Gastrocnemius medialis (tissue), 4 donors: ENCODE measurements at regions not wholly inside any gene's neighbourhood (a gene's known extent, or its start where the extent isn't known, plus 50 kb on each side); places are given as distances from the start of the nearest gene placed in this dataset.

Source experiments
- CTCF ChIP-seq, 5 experiments: fragments of 450-650 bp in 3 of 5; fragments of 200-600 bp in 2 of 5; sonication (generic) in 2 of 5; IDR thresholded peaks in 4 of 5; conservative IDR thresholded peaks in 1 of 5; 1 replicate in 4 of 5; 2 replicates in 1 of 5; pipeline ENCODE4 v1.5.1; 2016 to 2019; ENCODE audit warnings: antibody characterized with exemption in 5 of 5, mild to moderate bottlenecking in 3 of 5, moderate library complexity in 3 of 5
- POLR2A ChIP-seq, 2 donors: fragments of 450-650 bp; IDR thresholded peaks; one replicate each; pipeline ENCODE4 v1.6.1; 2017; ENCODE audit warnings: antibody characterized with exemption in 2 of 2, mild to moderate bottlenecking in 2 of 2, moderate library complexity in 2 of 2

DNA sequence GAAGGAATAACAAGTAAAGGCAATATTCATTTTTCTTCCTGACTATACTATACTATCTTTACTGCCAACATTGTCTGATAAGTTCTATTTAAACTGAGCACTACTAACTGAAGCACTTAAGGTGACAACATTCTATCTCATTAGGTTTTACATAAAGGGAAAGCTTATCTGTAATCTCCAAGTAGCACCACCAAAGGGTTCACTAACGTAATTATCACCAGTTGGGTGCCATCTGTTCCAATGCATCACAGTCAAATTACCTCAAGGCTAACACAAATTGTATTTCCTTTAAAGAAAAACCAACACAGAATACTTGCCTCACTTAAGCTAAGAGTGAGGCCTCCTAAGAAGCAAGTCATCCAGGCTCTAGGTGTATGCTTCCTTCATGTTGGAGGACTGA lies 453.8 kb downstream of the RAP2B start:
- TF ChIP-seq CTCF (IDR thresholded peaks at IDR 0.05 in 4 of 5, conservative IDR thresholded peaks at IDR 0.05 in 1 of 5) (no peak), POLR2A (IDR thresholded peaks at IDR 0.05) (no peak)
